HG02840 (cell line): ENCODE measurements at regions not wholly inside any gene's neighbourhood (a gene's known extent, or its start where the extent isn't known, plus 50 kb on each side); places are given as distances from the start of the nearest gene placed in this dataset.
"Not testable (repeated sequence)": the region's sequence is repeated elsewhere in the genome, so short reads cannot be mapped to it uniquely, and the experiment has no call there.

Experiments used
- ATAC-seq: cut with Tn5 transposase; IDR thresholded peaks from one replicate; pipeline ENCODE4 v1.9.1; 2021; ENCODE audit warnings: mild to moderate bottlenecking, moderate library complexity, moderate number of reproducible peaks; ENCODE audit not compliant: unreplicated experiment, low FRiP score

DNA sequence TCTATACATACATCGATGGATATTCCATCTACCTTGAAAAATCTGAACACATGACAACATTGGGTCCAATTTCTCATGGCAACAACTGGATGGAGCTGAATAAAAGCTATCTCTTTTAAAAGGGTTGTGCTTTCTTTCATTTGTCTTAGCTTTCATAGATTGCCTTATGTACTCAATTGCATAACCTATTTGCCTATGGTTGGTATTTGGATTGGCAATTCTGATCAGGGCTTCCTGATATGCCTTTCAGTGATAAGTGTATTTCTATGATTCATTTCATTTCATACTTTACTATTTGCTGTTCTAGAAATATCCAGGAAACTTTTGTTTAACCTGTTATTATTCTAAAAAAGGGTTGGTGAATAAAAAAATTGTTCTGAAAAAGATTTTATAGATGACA lies 509.9 kb downstream of the GRXCR1 start:
- ATAC-seq = no peak

DNA sequence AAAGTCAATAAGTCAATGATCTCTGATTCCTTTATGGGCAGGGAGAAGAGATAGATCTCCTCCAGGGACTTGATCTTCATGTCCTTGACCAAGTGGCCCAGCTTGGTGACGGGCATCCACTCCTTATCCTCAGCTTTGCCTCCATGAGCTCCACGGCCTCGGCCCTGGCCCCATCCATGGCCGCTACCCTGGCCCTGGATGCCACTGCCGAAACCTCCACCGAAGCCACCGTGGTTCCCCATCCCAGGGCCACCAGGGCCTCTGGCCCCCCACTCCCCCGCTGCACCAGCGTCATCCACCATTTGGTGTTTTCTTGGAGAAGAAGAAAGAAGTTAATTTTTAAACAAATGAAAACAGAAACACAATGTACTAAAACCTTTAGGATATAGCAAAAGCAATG lies 518.1 kb downstream of the GRXCR1 start:
- ATAC-seq = no peak

DNA sequence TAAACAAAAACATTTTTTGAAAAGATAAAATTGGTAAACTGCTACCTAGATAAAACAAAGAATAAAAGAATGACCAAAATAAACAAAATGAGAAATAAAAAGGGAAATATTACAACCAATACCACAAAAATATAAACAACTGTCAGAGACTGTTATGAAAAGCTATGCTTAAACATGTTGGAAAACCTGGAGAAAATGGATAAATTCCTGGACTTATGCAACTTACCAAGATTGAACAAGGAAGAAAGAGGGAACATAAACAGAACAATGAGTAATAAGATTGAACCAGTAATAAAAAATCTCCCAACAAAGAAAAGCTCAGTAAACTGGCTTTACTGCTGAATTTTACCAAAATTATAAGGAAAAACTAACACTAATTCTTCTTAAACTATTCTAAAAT lies 518.7 kb downstream of the GRXCR1 start:
- ATAC-seq = no peak

DNA sequence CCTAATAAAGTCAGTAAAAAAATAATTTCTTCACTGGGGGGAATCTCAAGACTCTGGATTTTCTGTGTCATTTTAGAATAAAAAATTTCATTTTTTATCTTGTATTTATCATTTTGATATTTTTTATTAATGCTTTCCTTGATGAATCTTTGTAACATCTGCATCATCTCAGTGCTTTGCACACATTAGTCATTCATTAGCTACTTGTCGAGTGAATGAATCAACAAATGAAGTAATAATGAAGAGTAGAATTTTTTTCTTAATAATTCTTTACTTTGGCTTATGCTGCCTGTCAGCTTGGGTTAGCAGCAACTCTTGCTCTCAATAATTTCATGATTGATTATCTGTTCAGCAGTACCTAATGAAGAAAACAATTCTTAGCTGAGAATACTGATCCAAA lies 530.8 kb downstream of the GRXCR1 start:
- ATAC-seq = no peak

DNA sequence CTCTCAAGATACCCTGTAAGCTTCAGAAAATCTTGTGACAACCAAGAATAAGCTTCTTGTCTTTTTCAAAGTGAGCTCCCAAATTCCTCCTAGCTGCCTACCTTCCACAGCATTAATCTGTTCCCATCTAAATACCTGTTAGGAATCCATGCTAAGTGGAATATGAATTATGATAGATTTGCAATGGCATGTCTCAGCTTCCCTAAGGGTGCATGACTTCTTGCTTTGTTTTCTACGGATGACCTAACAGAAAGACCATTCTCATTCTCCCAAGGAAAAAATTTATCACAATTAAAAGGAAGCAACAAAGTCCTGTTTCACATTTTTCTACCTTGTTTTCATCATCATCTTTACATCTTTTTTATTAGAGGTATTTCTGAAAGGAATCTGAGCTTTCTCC lies 532.7 kb downstream of the GRXCR1 start:
- ATAC-seq = no peak

DNA sequence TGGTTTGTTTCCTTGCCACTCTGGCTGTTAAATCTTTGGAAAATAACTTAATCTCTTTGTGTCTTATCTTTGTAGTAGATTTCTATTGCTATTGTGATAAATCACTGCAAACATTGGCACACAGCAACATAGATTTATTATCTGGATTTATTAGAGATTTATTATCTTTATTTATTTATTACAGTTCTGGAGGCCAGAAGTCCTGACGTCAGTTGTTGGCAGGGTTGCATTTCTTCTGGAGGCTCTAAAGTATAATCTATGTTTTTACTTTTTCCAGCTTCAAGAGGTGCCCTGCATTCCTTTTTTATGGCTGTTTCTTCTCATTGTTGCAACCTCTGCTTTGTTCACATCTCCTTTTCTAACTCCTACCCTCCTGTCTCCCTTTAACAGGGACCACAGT lies 542.8 kb downstream of the GRXCR1 start:
- ATAC-seq = no peak

DNA sequence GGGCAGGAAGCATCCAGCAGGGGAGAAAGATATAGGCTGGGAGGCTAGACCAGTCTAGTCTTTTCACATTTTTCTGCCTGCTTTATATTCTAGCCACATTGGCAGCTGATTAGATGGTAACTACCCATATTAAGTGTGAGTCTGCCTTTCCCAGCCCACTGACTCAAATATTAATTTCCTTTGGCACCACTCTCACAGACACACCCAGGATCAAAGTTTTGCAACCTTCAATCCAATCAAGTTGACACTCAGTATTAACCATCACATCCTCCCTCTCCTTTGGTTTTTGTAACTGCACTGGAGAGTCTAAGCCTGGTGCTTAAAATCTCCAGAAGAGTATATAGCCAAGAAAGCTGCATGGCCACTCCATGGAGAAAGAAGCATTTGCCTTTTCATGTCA lies 560.4 kb downstream of the GRXCR1 start:
- no peak for ATAC-seq

DNA sequence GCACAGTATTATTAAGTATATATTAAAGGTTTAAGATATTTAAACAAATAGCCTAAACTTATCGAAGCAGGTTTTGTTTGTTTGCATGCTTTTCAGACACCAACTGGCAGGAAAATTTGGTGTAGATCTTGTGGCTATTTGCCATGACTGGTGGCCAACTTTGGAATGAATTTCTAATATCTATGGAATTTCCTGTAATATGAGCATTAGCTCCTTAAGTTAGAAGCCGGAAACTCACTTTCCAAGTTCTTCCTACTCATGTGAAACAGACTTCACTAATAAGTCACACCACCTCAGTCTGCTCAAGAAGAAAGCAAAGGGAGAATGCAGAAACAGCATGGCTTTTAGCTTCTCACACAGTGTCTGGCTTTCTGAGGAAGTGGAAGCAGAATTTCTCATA lies 563.9 kb downstream of the GRXCR1 start:
- no peak for ATAC-seq

DNA sequence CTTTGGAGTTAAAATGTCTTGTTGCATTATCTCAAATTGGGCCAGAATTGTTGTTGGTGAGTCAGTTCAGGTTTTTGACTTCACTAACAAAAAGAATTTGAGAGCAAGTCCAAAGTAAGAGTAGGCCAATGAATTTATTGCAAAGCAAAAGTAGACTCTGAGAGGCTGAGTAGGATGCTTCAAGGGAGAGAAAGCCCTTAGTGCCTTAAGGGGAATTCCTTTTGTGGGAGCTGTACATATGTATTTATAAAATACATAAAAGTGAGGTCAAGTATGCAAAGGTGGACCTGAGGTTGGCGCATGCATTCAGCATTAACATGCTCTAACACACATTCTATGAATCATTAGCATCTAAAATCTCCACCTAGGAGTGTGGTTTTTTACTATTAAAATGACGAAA lies 565.4 kb downstream of the GRXCR1 start:
- no peak for ATAC-seq

DNA sequence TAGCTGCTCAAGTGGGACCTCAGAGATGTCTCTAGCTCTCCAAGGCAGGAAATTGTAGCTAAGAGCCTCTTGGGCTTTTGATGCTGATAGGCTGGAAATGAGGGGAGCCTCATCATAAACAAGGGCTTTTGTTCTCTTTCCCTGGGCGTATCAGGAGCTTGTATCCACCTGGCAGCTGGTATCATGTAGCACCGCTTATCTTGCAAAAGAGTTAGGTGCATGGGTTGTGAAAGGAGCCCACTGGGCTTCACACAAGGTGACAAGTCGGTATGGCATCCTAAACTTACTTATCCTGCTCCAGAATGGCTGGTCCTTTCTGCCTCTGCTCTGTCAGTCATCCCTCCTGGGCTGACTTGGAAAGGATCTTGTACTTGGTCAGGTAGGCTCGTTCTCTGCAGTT lies 565.8 kb downstream of the GRXCR1 start:
- no peak for ATAC-seq

DNA sequence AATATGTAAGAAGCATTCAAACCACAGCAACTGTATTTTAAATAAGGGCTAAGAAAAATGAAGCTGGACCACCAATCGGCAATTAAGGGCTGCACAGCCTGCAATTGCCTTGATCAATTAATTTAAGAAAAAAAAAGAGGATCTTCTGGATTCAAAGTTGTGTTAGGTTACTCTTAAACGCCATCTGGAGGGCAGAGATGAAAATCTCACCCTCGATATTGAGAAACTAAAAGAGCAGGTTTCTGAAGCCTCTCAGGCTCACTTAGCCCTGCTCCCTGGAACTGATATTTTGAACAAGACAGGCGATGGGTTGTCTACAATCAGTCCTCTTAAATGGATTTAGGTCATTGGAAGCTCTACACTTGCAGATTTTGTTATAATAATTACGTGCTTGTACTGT lies 579.4 kb downstream of the GRXCR1 start:
- no peak for ATAC-seq

DNA sequence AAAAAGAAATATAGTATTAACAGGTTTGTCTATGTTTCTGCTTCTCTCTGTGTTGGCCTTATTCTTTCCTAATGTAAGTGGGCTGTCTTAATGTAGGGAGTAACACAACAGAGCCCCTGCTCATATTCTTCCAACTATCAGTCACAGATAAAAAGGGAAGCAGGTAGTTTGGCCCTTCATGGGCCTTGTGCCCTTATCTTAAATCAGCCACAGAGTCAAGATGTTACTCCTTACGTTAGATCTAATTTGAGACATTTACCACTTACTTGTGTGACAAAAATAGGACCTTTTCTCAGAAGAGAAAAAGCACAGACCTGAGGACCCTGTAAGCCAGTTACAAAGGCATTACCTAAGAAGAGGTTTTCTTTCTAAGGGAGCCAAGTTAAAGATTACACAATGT lies 589.0 kb downstream of the GRXCR1 start:
- ATAC-seq = no peak

DNA sequence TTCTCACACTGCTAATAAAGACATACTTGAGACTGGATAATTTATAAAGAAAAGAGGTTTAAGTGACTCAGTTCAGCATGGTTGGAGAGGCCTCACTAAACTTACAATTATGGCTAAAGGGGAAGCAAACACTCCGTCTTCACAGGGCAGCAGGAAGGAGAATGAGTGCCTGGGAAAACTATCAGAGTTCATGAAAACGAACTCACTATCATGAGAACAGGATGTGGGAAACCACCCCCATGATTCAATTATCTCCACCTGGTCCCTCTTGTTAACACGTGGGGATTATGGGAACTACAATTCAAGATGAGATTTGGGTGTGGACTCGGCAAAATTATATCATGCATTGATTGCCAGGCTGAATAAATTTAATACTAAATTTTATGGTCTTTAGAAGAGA lies 592.7 kb downstream of the GRXCR1 start:
- ATAC-seq = no peak

DNA sequence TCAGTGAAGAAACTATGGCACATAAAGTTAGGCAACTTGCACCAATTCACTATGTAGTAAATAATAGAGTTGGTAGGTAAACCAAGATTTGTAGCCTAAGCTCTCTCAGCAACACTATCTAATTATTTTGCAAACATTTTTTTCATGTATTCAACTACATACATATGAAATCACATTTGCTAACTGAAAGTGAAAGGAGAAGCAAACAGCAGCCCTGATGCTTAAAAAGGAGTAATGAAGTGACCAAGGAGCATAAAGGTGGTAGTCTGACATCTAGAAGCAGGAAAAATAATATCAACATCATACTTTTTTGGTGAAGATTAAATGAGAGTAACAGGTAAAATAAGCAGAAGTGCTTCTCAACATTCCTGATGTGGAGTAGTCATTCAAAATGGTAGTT lies 603.7 kb downstream of the GRXCR1 start:
- ATAC-seq = no peak

DNA sequence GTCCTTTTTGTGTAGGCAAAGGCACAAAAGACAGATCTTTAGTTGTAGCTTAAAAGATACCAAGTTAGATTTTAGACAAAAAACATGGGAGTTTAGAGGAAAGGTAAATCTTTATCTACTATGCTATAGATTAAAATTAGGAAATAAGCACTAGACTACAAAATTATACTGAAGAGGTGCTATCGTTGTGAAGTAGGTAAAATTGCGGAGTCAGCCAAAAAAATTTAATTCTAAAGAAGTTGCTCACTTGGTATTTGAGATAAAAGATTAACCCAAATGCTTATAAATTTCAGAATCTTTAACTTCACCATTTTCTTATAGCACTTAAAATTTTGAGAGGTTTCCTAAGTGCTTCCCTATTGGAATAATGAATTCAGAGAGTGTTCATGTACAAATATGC lies 604.1 kb downstream of the GRXCR1 start:
- ATAC-seq = no peak

DNA sequence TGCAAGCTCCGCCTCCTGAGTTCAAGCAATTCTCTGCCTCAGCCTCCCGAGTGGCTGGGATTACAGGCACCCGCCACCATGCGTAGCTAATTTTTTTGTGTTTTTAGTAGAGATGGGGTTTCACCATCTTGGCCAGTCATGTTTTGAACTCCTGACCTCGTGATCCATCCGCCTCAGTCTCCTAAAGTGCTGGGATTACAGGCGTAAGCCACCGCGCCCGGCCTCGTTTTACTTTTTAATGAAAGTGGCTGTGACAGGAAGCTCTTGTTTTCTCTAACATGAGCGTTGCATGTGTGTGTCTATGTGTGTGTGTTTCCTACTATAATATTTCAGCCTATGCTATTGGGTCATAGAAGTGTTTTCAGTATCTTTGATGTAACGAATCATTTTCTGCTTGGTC lies 613.3 kb downstream of the GRXCR1 start:
- ATAC-seq = not testable (repeated sequence)

DNA sequence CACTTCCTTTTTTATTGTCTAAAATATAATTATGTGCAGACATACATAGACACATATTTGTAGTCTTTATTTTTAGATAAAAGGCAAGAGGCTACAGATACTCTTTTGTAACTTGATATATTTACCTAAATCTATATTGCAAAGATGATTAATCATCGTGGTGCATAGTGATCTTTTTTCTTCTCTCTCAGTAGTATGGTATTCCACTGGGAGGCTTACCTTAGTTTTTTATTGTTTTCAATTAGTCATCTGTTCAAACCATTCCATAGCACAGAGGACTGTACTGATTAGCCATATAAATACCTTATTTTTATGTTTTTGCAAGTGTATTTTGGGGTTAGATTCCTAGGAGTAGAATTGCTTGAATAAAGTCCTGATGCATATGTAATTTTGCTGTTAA lies 619.7 kb downstream of the GRXCR1 start:
- ATAC-seq = no peak

DNA sequence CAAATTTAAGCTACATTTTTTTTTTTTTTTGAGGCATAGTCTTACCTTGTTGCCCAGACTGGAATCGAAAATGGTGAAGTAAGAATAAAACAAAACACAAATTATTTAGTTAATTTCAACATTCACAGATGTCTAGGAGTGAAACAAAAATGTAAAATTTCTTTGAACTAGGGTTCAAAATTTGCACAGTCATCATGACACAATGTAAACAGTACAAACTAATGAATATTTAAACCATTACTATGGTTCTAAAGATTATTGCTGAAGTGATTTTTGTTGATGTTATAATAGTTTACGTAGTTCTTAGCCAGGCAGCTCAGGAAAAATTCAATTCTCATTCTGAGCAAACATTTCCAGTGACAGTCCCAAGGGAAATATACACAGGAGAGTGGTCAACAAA lies 633.1 kb downstream of the GRXCR1 start:
- no peak for ATAC-seq

DNA sequence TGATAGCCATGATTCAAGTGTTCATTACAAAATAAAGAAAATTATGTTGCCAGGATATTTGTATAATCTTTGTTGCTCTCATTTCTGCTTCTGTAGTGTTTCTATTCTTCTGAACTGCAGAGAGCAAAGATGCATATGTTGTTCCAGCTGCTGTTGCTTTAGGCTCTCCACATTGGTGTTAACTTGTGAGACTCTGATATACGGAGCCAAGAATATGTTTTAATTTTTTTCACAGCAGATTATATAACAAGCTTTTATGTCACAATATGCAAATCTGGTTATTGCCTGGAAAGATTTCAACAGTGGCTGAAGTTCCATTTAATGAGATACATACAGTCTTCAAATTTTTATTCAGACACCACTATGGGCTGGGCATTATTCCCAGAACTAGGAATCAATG lies 655.0 kb downstream of the GRXCR1 start:
- no peak for ATAC-seq

DNA sequence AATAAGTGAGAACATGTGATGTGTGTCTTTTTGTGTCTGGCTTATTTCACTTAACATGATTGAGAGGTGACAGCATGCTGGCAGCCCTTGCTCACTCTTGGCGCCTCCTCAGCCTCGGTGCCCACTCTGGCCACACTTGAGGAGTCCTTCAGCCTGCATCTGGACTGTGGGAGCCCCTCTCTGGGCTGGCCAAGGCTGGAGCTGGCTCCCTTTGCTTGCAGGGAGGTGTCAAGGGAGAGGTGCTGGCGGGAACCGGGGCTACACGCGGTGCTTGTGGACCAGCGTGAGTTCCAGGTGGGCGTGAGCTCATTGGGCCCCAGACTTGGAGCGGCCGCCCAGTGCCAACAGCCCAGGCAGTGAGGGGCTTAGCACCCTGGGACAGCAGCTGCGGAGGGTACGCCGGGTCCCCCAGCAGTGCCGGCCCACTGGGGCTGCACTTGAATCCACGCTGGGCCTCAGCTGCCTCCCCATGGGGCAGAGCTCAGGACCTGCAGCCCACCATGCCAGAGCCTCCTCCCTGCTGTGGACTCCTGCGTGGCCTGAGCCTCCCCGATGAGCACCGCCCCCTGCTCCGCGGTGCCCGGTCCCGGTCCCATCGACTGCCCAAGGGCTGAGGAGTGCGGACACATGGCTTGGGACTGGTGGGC lies 658.6 kb downstream of the GRXCR1 start:
- ATAC-seq = no peak

DNA sequence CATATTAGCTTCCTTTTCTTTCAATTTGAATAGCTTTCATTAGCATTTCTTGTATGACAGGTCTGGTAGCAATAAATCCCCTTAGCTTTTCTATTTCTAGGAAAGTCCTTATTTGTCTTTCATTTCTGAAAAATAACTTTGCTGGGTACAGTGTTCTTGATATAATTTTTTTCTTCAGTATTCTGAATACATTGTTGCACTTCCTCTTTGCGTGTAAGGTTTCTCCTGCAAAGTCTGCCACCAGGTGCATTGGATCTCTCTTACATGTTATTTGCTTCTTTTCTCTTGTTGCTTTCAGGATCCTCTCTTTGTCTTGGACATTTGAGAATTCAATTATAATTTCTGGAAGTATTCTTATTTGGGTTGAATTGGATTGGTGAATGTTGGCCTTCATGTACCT lies 663.7 kb downstream of the GRXCR1 start:
- no peak for ATAC-seq

DNA sequence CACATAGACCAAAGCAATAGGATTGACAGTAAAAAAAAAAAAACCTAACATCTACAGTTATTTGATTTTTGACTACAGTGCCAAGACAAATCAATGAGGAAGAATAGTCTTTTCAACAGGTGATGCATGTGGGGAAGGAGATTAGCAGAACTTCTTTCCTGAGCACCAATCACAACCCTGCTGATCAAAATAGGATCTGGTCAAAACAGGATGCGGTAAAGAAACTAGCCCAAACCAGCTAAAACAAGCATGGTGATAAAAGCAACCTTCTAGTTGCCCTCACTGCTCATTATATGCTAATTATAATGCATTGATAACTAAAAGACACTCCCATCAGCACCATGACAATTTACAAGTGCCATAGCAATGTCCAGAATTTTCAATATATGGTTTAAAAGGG lies 667.5 kb downstream of the GRXCR1 start:
- ATAC-seq = no peak

DNA sequence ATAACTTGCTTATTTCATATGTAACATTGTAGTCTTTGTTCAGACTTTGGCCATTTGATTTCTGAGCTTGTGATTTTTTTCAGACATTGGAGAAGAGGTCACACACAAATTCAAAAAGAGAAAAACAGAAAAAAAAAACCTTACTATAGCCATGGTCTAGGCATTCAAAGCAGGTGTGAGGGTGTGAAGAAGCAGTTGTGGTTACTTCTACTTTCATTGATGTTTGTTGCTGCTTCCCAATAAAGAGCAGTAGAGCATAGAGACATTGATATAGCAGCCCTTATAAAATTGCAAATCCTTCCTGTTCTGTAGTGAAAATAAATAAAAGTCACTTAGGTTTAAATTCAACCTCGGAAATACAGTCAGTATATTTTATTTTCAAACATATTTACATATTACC lies 671.6 kb downstream of the GRXCR1 start:
- ATAC-seq = no peak
